ENCODE measurements at regions not wholly inside any gene's neighbourhood (a gene's known extent, or its start where the extent isn't known, plus 50 kb on each side); places are given as distances from the start of the nearest gene placed in this dataset.

- FAIRE-seq = no peak
- H4K20me1 ChIP-seq (replicated peaks; ENCODE audit: control insufficient read depth, extremely low read depth, insufficient read depth, low read length) = no peaks in the 10 kb centered on the region
- intact Hi-C loops (cut with micrococcal nuclease) (no loop called here), dilution Hi-C loops (cut with MboI; ENCODE audit: extremely low pct_ligation_motif_present, low sequenced_read_pairs) (no loop called here)
- no peak overlapping the region for H3K4me2 ChIP-seq (ENCODE audit: insufficient read depth, low read length)
- ChIA-PET CTCF (no interaction called here), POLR2A (no interaction called here)
- H3K27ac ChIP-seq (ENCODE audit: insufficient read depth, low read depth, low read length) = no peak overlapping the region
- no peaks in the 10 kb centered on the region for H3K9me1 ChIP-seq (replicated peaks; ENCODE audit: control insufficient read depth, extremely low read depth, insufficient read depth, low read length)
- H3K36me3 ChIP-seq (ENCODE audit: control insufficient read depth in 2 of 2, extremely low read depth in 1 of 2, insufficient read depth in 2 of 2, low read length in 2 of 2) = no peaks in the 10 kb centered on the region
- DNase-seq (ENCODE audit: low read depth, low spot score) = no peak
- no peaks in the 10 kb centered on the region for H3K27me3 ChIP-seq (ENCODE audit: control insufficient read depth in 2 of 2, insufficient read depth in 2 of 2, low read length in 2 of 2)
- no peak overlapping the region for H3K9ac ChIP-seq (replicated peaks; ENCODE audit: extremely low read depth, insufficient read depth, low read length)
- H3K4me1 ChIP-seq (ENCODE audit: control insufficient read depth, extremely low read depth, insufficient read depth, low read length) = no peaks in the 10 kb centered on the region
- no peaks in the 10 kb centered on the region for H3K9me3 ChIP-seq (replicated peaks; ENCODE audit: control insufficient read depth, insufficient read depth, low read length)
- TF ChIP-seq MYC (IDR thresholded peaks at IDR 0.05; ENCODE audit: low read depth, low read length) (no peak), CTCF (IDR thresholded peaks at IDR 0.05; ENCODE audit: extremely low read depth in 1 of 2, insufficient read depth in 1 of 2, low read depth in 1 of 2, low read length in 2 of 2) (no peak), EZH2 (IDR thresholded peaks at IDR 0.05; ENCODE audit: borderline replicate concordance, low read depth, low read length, severe bottlenecking) (no peak)
- H3K79me2 ChIP-seq (ENCODE audit: control insufficient read depth, insufficient read depth, low read length) = no peaks in the 10 kb centered on the region
- no peak overlapping the region for H3K4me3 ChIP-seq (replicated peaks in 1 of 3; ENCODE audit: insufficient read depth in 1 of 3, low read depth in 1 of 3, low read length in 3 of 3)
- BruUV-seq (replicated peaks) = no TSS peak
- no peak overlapping the region for H2AFZ ChIP-seq (ENCODE audit: low read depth, low read length)
Observed at GRCh38 chr21:20010691-20011200, 987.5 kb upstream of the NCAM2 start.

GRCh38 chr21:20013851-20014250 is 984.4 kb upstream of the NCAM2 start:
- no peaks in the 10 kb centered on the region for H3K79me2 ChIP-seq (ENCODE audit: control insufficient read depth, insufficient read depth, low read length)
- H3K9me1 ChIP-seq (replicated peaks; ENCODE audit: control insufficient read depth, extremely low read depth, insufficient read depth, low read length) = no peaks in the 10 kb centered on the region
- no peak overlapping the region for H2AFZ ChIP-seq (ENCODE audit: low read depth, low read length)
- H4K20me1 ChIP-seq (replicated peaks; ENCODE audit: control insufficient read depth, extremely low read depth, insufficient read depth, low read length) = no peaks in the 10 kb centered on the region
- intact Hi-C loops (cut with micrococcal nuclease) (no loop called here), dilution Hi-C loops (cut with MboI; ENCODE audit: extremely low pct_ligation_motif_present, low sequenced_read_pairs) (no loop called here)
- CTCF ChIA-PET = no interaction called here
- FAIRE-seq (no peak), DNase-seq (ENCODE audit: low read depth, low spot score) (no peak)
- H3K9me3 ChIP-seq (replicated peaks; ENCODE audit: control insufficient read depth, insufficient read depth, low read length) = no peaks in the 10 kb centered on the region
- POLR2A ChIA-PET = no interaction called here
- no peak overlapping the region for H3K27ac ChIP-seq (ENCODE audit: insufficient read depth, low read depth, low read length)
- no peak overlapping the region for H3K4me2 ChIP-seq (ENCODE audit: insufficient read depth, low read length)
- H3K4me1 ChIP-seq (ENCODE audit: control insufficient read depth, extremely low read depth, insufficient read depth, low read length) = no peaks in the 10 kb centered on the region
- H3K27me3 ChIP-seq (ENCODE audit: control insufficient read depth in 2 of 2, insufficient read depth in 2 of 2, low read length in 2 of 2) = no peaks in the 10 kb centered on the region
- no peak overlapping the region for H3K4me3 ChIP-seq (replicated peaks in 1 of 3; ENCODE audit: insufficient read depth in 1 of 3, low read depth in 1 of 3, low read length in 3 of 3)
- H3K36me3 ChIP-seq (ENCODE audit: control insufficient read depth in 2 of 2, extremely low read depth in 1 of 2, insufficient read depth in 2 of 2, low read length in 2 of 2) = no peaks in the 10 kb centered on the region
- no TSS peak for BruUV-seq (replicated peaks)
- TF ChIP-seq CTCF (IDR thresholded peaks at IDR 0.05; ENCODE audit: extremely low read depth in 1 of 2, insufficient read depth in 1 of 2, low read depth in 1 of 2, low read length in 2 of 2) = no peak
- TF ChIP-seq EZH2 (IDR thresholded peaks at IDR 0.05; ENCODE audit: borderline replicate concordance, low read depth, low read length, severe bottlenecking) = no peak
- TF ChIP-seq MYC (IDR thresholded peaks at IDR 0.05; ENCODE audit: low read depth, low read length) = no peak
- TF ChIP-seq POLR2AphosphoS5 (IDR thresholded peaks at IDR 0.05; ENCODE audit: insufficient read depth, low read depth, low read length) = no peak
- no peak for TF ChIP-seq MAX (IDR thresholded peaks at IDR 0.05; ENCODE audit: insufficient read depth, insufficient read length)
- no peak overlapping the region for H3K9ac ChIP-seq (replicated peaks; ENCODE audit: extremely low read depth, insufficient read depth, low read length)

All from endothelial cell of umbilical vein (primary cell).